ENCODE measurements at regions not wholly inside any gene's neighbourhood (a gene's known extent, or its start where the extent isn't known, plus 50 kb on each side); places are given as distances from the start of the nearest gene placed in this dataset.
A peak's percentile ranks its signal among the peaks of the same experiment; 100 is the strongest.

GRCh38 chr6:6810727-6811126 is 222.2 kb downstream of the LY86 start:
- H3K4me2 ChIP-seq = peak overlapping the region; percentile 68
- peak overlapping the region; percentile 2 for H2AFZ ChIP-seq
- H3K4me1 ChIP-seq (ENCODE audit: insufficient read depth) = no peaks in the 10 kb centered on the region
- H3K36me3 ChIP-seq (replicated peaks; ENCODE audit: insufficient read depth, low read depth) = no peaks in the 10 kb centered on the region
- H3K4me3 ChIP-seq = no peak overlapping the region
- no peaks in the 10 kb centered on the region for H3K79me2 ChIP-seq
- H3K27ac ChIP-seq = peak overlapping the region; percentile 80
- no peaks in the 10 kb centered on the region for H3K27me3 ChIP-seq
- TF ChIP-seq EZH2 (IDR thresholded peaks at IDR 0.05; ENCODE audit: borderline replicate concordance) = no peak
- TF ChIP-seq EZH2phosphoT487 (IDR thresholded peaks at IDR 0.05; ENCODE audit: low read depth, severe bottlenecking, unreplicated experiment) = no peak
- TF ChIP-seq, protein P1, sequence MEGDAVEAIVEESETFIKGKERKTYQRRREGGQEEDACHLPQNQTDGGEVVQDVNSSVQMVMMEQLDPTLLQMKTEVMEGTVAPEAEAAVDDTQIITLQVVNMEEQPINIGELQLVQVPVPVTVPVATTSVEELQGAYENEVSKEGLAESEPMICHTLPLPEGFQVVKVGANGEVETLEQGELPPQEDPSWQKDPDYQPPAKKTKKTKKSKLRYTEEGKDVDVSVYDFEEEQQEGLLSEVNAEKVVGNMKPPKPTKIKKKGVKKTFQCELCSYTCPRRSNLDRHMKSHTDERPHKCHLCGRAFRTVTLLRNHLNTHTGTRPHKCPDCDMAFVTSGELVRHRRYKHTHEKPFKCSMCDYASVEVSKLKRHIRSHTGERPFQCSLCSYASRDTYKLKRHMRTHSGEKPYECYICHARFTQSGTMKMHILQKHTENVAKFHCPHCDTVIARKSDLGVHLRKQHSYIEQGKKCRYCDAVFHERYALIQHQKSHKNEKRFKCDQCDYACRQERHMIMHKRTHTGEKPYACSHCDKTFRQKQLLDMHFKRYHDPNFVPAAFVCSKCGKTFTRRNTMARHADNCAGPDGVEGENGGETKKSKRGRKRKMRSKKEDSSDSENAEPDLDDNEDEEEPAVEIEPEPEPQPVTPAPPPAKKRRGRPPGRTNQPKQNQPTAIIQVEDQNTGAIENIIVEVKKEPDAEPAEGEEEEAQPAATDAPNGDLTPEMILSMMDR (IDR thresholded peaks at IDR 0.05; ENCODE audit: poor library complexity) = no peak
- H3K9me2 ChIP-seq (replicated peaks; ENCODE audit: insufficient read depth) = no peaks in the 10 kb centered on the region
- 87% methylated on average over 6 of the region's 6 CpGs for WGBS (ENCODE audit: low lambda C conversion rate, missing lambda C conversion rate)
- H4K20me1 ChIP-seq (ENCODE audit: insufficient read depth, poor library complexity, severe bottlenecking) = no peaks in the 10 kb centered on the region
- H3K9me3 ChIP-seq (ENCODE audit: low read depth) = no peaks in the 10 kb centered on the region
- no peak for DNase-seq (ENCODE audit: low spot score)

GRCh38 chr6:6811128-6812009 is 222.8 kb downstream of the LY86 start:
- 21% methylated on average over 16 of the region's 16 CpGs for WGBS (ENCODE audit: low lambda C conversion rate, missing lambda C conversion rate)
- peak; percentile 85 for DNase-seq (ENCODE audit: low spot score)
- Histone ChIP-seq H4K20me1 (ENCODE audit: insufficient read depth, poor library complexity, severe bottlenecking) (no peaks in the 10 kb centered on the region), H2AFZ (peak overlapping the region; percentile 15), H3K9me2 (replicated peaks; ENCODE audit: insufficient read depth) (no peaks in the 10 kb centered on the region), H3K4me3 (no peak overlapping the region), H3K36me3 (replicated peaks; ENCODE audit: insufficient read depth, low read depth) (no peaks in the 10 kb centered on the region), H3K27me3 (no peaks in the 10 kb centered on the region), H3K79me2 (no peaks in the 10 kb centered on the region), H3K4me2 (peak overlapping the region; percentile 68), H3K4me1 (ENCODE audit: insufficient read depth) (no peaks in the 10 kb centered on the region), H3K27ac (peak overlapping the region; percentile 80), H3K9me3 (ENCODE audit: low read depth) (no peaks in the 10 kb centered on the region)
- TF ChIP-seq EZH2phosphoT487 (IDR thresholded peaks at IDR 0.05; ENCODE audit: low read depth, severe bottlenecking, unreplicated experiment) = no peak
- TF ChIP-seq, protein P1 (IDR thresholded peaks at IDR 0.05; ENCODE audit: poor library complexity) = no peak
- TF ChIP-seq EZH2 (IDR thresholded peaks at IDR 0.05; ENCODE audit: borderline replicate concordance) = no peak

DNA sequence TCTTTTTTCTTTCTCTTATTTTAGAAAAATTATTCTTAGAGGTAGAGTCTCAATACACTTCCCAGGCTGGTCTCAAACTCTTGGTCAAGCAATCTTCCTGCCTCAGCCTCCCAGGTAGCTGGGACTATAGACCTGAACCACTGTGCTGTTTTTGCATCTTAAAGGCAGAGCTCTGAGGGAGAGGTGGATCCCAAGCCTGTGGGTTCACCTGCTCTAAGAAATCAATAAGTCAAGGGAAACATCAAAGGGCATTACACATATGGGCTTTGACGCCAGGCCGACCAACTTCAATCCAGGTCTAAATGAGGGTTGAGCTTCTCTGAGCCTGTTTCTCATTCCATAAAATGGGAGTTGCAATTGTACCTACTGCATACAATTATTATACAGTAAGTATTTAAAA is 223.9 kb downstream of the LY86 start:
- Histone ChIP-seq H3K4me2 (peak overlapping the region; percentile 68), H3K27me3 (no peaks in the 10 kb centered on the region), H3K79me2 (no peaks in the 10 kb centered on the region), H3K27ac (peak overlapping the region; percentile 80), H3K4me3 (no peak overlapping the region), H3K9me3 (ENCODE audit: low read depth) (no peaks in the 10 kb centered on the region), H4K20me1 (ENCODE audit: insufficient read depth, poor library complexity, severe bottlenecking) (no peaks in the 10 kb centered on the region), H3K36me3 (replicated peaks; ENCODE audit: insufficient read depth, low read depth) (no peaks in the 10 kb centered on the region), H3K4me1 (ENCODE audit: insufficient read depth) (no peaks in the 10 kb centered on the region), H2AFZ (no peak overlapping the region), H3K9me2 (replicated peaks; ENCODE audit: insufficient read depth) (no peaks in the 10 kb centered on the region)
- DNase-seq (ENCODE audit: low spot score) = no peak
- no peak for TF ChIP-seq EZH2phosphoT487 (IDR thresholded peaks at IDR 0.05; ENCODE audit: low read depth, severe bottlenecking, unreplicated experiment)
- no peak for TF ChIP-seq EZH2 (IDR thresholded peaks at IDR 0.05; ENCODE audit: borderline replicate concordance)
- TF ChIP-seq, protein P1 (IDR thresholded peaks at IDR 0.05; ENCODE audit: poor library complexity) = no peak
- 95% methylated on average over 2 of the region's 2 CpGs for WGBS (ENCODE audit: low lambda C conversion rate, missing lambda C conversion rate)
